DMS114 treated with DMSO at 0.1 percent for 48 hours (cell line): ENCODE measurements at regions not wholly inside any gene's neighbourhood (a gene's known extent, or its start where the extent isn't known, plus 50 kb on each side); places are given as distances from the start of the nearest gene placed in this dataset.
"Not testable (repeated sequence)": the region's sequence is repeated elsewhere in the genome, so short reads cannot be mapped to it uniquely, and the experiment has no call there.

Experiments
- DNase-seq: peaks from one replicate; lab custom pipeline; 2025; ENCODE audit not compliant: unreplicated experiment; lab: John Stamatoyannopoulos, UW

- DNase-seq = no peak
Measured at GRCh38 chr9:94183240-94183999, 75.7 kb upstream of the ZNF169 start.

GRCh38 chr9:94188246-94188645, 70.9 kb upstream of the ZNF169 start:
- no peak for DNase-seq

- not testable (repeated sequence) for DNase-seq
Measured at GRCh38 chr9:94191706-94192105, 67.4 kb upstream of the ZNF169 start.

GRCh38 chr9:94198414-94198813, 60.7 kb upstream of the ZNF169 start:
- no peak for DNase-seq

- no peak for DNase-seq
Measured at GRCh38 chr9:94199776-94200175, 59.3 kb upstream of the ZNF169 start.

- no peak for DNase-seq
Measured at GRCh38 chr9:94204174-94204573, 54.9 kb upstream of the ZNF169 start.

DNA sequence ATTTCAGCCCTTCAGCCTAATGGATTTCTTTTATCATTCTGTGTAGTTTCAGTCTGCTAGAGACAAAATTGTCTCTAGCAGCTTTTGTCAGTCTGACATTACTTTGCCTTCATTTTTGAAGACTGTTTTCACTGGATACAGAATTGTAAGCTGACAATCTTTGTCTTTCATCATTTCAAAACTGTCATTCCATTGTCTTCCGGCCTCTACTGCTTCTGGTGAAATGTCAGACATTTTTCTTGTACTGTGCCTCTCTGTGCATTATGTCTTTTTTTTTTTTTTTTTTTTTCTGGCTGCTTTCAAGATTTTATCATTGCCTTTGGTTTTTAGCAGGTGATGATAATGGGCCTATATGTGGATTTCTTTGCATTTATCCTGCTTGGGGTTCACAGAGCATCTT, 51.3 kb upstream of the ZNF169 start:
- DNase-seq = no peak
